ENCODE measurements at regions not wholly inside any gene's neighbourhood (a gene's known extent, or its start where the extent isn't known, plus 50 kb on each side); places are given as distances from the start of the nearest gene placed in this dataset.
"Not testable (repeated sequence)": the region's sequence is repeated elsewhere in the genome, so short reads cannot be mapped to it uniquely, and the experiment has no call there.

GRCh38 chr7:16945372-16945771 lies 63.6 kb upstream of the AGR3 start:
- no peak for ATAC-seq
- TF ChIP-seq RARB (CRISPR knock-in tag; IDR thresholded peaks at IDR 0.05) (no peak), ARNTL (CRISPR knock-in tag; IDR thresholded peaks at IDR 0.05; ENCODE audit: borderline replicate concordance, low read depth) (no peak), ESRRG (CRISPR knock-in tag; IDR thresholded peaks at IDR 0.05) (no peak), CSRNP3 (CRISPR knock-in tag; IDR thresholded peaks at IDR 0.05) (no peak), BACH2 (CRISPR knock-in tag; IDR thresholded peaks at IDR 0.05; ENCODE audit: borderline replicate concordance) (no peak), ZFP30 (CRISPR knock-in tag; IDR thresholded peaks at IDR 0.05) (no peak), TOX (CRISPR knock-in tag; IDR thresholded peaks at IDR 0.05; ENCODE audit: borderline replicate concordance) (no peak)
- TF ChIP-seq, protein P1, sequence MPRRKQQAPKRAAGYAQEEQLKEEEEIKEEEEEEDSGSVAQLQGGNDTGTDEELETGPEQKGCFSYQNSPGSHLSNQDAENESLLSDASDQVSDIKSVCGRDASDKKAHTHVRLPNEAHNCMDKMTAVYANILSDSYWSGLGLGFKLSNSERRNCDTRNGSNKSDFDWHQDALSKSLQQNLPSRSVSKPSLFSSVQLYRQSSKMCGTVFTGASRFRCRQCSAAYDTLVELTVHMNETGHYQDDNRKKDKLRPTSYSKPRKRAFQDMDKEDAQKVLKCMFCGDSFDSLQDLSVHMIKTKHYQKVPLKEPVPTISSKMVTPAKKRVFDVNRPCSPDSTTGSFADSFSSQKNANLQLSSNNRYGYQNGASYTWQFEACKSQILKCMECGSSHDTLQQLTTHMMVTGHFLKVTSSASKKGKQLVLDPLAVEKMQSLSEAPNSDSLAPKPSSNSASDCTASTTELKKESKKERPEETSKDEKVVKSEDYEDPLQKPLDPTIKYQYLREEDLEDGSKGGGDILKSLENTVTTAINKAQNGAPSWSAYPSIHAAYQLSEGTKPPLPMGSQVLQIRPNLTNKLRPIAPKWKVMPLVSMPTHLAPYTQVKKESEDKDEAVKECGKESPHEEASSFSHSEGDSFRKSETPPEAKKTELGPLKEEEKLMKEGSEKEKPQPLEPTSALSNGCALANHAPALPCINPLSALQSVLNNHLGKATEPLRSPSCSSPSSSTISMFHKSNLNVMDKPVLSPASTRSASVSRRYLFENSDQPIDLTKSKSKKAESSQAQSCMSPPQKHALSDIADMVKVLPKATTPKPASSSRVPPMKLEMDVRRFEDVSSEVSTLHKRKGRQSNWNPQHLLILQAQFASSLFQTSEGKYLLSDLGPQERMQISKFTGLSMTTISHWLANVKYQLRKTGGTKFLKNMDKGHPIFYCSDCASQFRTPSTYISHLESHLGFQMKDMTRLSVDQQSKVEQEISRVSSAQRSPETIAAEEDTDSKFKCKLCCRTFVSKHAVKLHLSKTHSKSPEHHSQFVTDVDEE (CRISPR knock-in tag; IDR thresholded peaks at IDR 0.05) = no peak

DNA sequence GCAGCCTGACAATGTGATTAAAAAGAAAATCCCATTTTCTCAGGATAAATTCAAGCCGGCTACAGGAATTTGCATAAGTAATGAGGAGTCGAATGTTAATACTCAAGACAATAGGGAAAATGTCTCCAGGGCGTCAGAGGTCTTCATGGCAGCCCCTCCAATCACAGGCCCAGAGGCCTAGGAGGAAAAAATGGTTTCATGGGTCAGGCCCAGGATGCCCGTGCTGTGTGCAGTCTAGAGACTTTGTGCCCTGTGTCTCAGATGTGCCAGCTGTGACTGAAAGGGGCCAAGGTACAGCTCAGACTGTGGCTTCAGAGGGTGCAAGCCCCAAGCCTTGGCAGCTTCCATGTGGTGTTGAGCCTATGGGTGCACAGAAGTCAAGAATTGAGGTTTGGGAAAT lies 66.3 kb upstream of the AGR3 start:
- ATAC-seq = not testable (repeated sequence)

DNA sequence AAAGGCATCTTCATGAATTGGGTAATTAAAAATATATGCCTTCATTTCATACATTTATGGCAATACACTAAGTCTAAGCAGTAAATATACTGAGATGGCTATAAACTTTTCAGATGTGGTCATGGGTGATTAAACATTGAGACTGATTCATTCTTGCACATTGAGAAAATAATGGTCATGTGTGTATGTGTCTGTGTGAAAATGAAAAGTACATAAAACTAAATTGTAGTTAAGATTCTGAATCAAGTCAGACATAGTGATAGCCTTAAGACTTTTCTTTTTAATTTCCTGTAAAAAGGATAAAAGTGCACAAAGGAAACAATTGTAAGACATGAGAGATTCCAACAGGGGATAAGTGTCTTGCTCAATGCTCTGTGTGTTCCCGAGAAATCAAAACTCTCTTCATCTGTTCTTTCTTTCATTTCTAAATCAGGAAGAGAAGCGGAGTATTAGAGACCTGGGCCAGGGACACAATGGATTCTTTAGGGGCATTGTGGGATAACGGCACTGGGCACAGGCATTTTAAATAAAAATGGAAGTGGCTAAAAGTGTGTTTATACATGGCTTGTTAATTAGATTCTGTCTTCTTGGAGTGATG lies 69.8 kb upstream of the AGR3 start:
- TF ChIP-seq ZFP30 (CRISPR knock-in tag; IDR thresholded peaks at IDR 0.05) (no peak), ZNF70 (CRISPR knock-in tag; IDR thresholded peaks at IDR 0.05) (no peak), OSR1 (CRISPR knock-in tag; IDR thresholded peaks at IDR 0.05) (no peak), PPARA (CRISPR knock-in tag; IDR thresholded peaks at IDR 0.05; ENCODE audit: borderline replicate concordance) (no peak), ARNTL (CRISPR knock-in tag; IDR thresholded peaks at IDR 0.05; ENCODE audit: borderline replicate concordance, low read depth) (no peak), ZFP3 (CRISPR knock-in tag; IDR thresholded peaks at IDR 0.05) (no peak), TCF4 (CRISPR knock-in tag; IDR thresholded peaks at IDR 0.05; ENCODE audit: borderline replicate concordance) (no peak), ZNF565 (CRISPR knock-in tag; conservative IDR thresholded peaks at IDR 0.05; ENCODE audit: low read depth) (no peak), SNAI2 (CRISPR knock-in tag; IDR thresholded peaks at IDR 0.05) (no peak), ZC3H10 (CRISPR knock-in tag; IDR thresholded peaks at IDR 0.05) (no peak), ISL1 (CRISPR knock-in tag; IDR thresholded peaks at IDR 0.05) (no peak), TOX (CRISPR knock-in tag; IDR thresholded peaks at IDR 0.05; ENCODE audit: borderline replicate concordance) (no peak)
- TF ChIP-seq, protein P1 (CRISPR knock-in tag; IDR thresholded peaks at IDR 0.05) = no peak
- no peak for ATAC-seq

DNA sequence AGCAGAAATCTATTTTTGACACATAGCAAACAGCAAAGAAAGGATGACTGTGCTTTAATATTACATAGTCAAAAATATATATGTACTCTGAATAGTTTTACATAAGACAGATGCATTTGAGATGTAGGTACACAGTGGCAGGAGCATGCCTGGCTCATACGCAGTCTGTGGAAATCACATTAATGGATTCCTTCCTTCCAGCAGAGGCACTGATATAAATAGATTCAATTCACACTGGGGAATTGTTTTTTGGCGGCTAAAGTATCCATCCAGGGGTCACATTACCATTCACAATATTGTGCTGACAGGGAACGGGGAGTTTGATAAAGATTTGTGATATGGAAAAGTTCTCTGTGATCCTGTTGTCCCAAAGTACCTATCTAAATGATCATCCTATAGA lies 72.5 kb upstream of the AGR3 start:
- no peak for ATAC-seq
- no peak for TF ChIP-seq ARNTL (CRISPR knock-in tag; IDR thresholded peaks at IDR 0.05; ENCODE audit: borderline replicate concordance, low read depth)
- TF ChIP-seq ZFP3 (CRISPR knock-in tag; IDR thresholded peaks at IDR 0.05) = no peak
- TF ChIP-seq ZNF565 (CRISPR knock-in tag; conservative IDR thresholded peaks at IDR 0.05; ENCODE audit: low read depth) = no peak
- TF ChIP-seq TOX (CRISPR knock-in tag; IDR thresholded peaks at IDR 0.05; ENCODE audit: borderline replicate concordance) = no peak
- TF ChIP-seq ZC3H10 (CRISPR knock-in tag; IDR thresholded peaks at IDR 0.05) = no peak
- no peak for TF ChIP-seq CSRNP3 (CRISPR knock-in tag; IDR thresholded peaks at IDR 0.05)
- TF ChIP-seq, protein P1 (CRISPR knock-in tag; IDR thresholded peaks at IDR 0.05) = no peak
- TF ChIP-seq ESRRG (CRISPR knock-in tag; IDR thresholded peaks at IDR 0.05) = no peak
- no peak for TF ChIP-seq ZNF8 (CRISPR knock-in tag; IDR thresholded peaks at IDR 0.05)
- no peak for TF ChIP-seq RARB (CRISPR knock-in tag; IDR thresholded peaks at IDR 0.05)
- TF ChIP-seq OSR1 (CRISPR knock-in tag; IDR thresholded peaks at IDR 0.05) = no peak
- TF ChIP-seq SNAI2 (CRISPR knock-in tag; IDR thresholded peaks at IDR 0.05) = no peak
- no peak for TF ChIP-seq PPARA (CRISPR knock-in tag; IDR thresholded peaks at IDR 0.05; ENCODE audit: borderline replicate concordance)
- TF ChIP-seq PATZ1 (CRISPR knock-in tag; IDR thresholded peaks at IDR 0.05; ENCODE audit: borderline replicate concordance) = no peak
- TF ChIP-seq GLIS3 (CRISPR knock-in tag; IDR thresholded peaks at IDR 0.05) = no peak
- TF ChIP-seq ZFP30 (CRISPR knock-in tag; IDR thresholded peaks at IDR 0.05) = no peak
- no peak for TF ChIP-seq ZNF70 (CRISPR knock-in tag; IDR thresholded peaks at IDR 0.05)

Measured in SK-N-SH treated with all-trans-retinoic acid at 6 μM for 48 hours (cell line).